SK-N-SH (cell line): ENCODE measurements at regions not wholly inside any gene's neighbourhood (a gene's known extent, or its start where the extent isn't known, plus 50 kb on each side); places are given as distances from the start of the nearest gene placed in this dataset.

Source experiments
- CTCF ChIP-seq: fragments of 200-600 bp; sonication (generic); IDR thresholded peaks from 2 replicates; pipeline ENCODE4 v1.6.1; 2017; ENCODE audit warnings: antibody characterized with exemption, mild to moderate bottlenecking, moderate library complexity
- EP300 ChIP-seq, 2 experiments: IDR thresholded peaks; 2 replicates each; pipeline versions ENCODE4 v1.4.0 to v1.6.1; 2012; ENCODE audit warnings: borderline replicate concordance in 1 of 2, low read depth in 1 of 2, low read length in 1 of 2
- GABPA ChIP-seq: IDR thresholded peaks from 2 replicates; pipeline ENCODE4 v1.4.0; 2012; ENCODE audit warnings: low read depth, mild to moderate bottlenecking
- GATA2 ChIP-seq: sonication (generic); formaldehyde crosslinking; IDR thresholded peaks from 2 replicates; pipeline ENCODE4 v1.5.0; 2020; ENCODE audit warnings: mild to moderate bottlenecking, missing genetic modification reagents
- JUND ChIP-seq: IDR thresholded peaks from 2 replicates; pipeline ENCODE4 v1.4.0; 2012
- MXI1 ChIP-seq: IDR thresholded peaks from 2 replicates; pipeline ENCODE4 v1.6.1; 2012; ENCODE audit warnings: mild to moderate bottlenecking, low read depth, low read length, improper control_type of control experiment
- POLR2AphosphoS5 ChIP-seq: IDR thresholded peaks from 2 replicates; pipeline ENCODE4 v1.6.1; 2012; ENCODE audit warnings: low read depth, low read length
- RCOR1 ChIP-seq: fragments of 150-350 bp; IDR thresholded peaks from 2 replicates; pipeline ENCODE4 v1.6.1; 2017; ENCODE audit warnings: antibody characterized with exemption, low read length
- REST ChIP-seq: IDR thresholded peaks from 2 replicates; pipeline ENCODE4 v1.6.1; 2012; ENCODE audit warnings: mild to moderate bottlenecking, low read depth, low read length, moderate library complexity
- RFX5 ChIP-seq: IDR thresholded peaks from 2 replicates; pipeline ENCODE4 v1.6.1; 2012; ENCODE audit warnings: mild to moderate bottlenecking, improper control_type of control experiment, low read length
- TAF1 ChIP-seq: IDR thresholded peaks from 2 replicates; pipeline ENCODE4 v1.6.1; 2012; ENCODE audit warnings: low read depth, mild to moderate bottlenecking, low read length, moderate library complexity, borderline replicate concordance
- TCF12 ChIP-seq: IDR thresholded peaks from 2 replicates; pipeline ENCODE4 v1.4.0; 2012
- USF1 ChIP-seq: IDR thresholded peaks from 2 replicates; pipeline ENCODE4 v1.4.0; 2012; ENCODE audit warnings: low read depth, borderline replicate concordance
- ZBTB33 ChIP-seq: IDR thresholded peaks from 2 replicates; pipeline ENCODE4 v1.4.0; 2012; ENCODE audit warnings: low read depth, borderline replicate concordance

GRCh38 chr7:33720870-33721269 is 184.5 kb upstream of the BMPER start:
- TF ChIP-seq CTCF (no peak), REST (no peak), JUND (no peak), RFX5 (no peak), MXI1 (no peak), TCF12 (no peak), GATA2 (CRISPR knock-in tag) (no peak), TAF1 (no peak), POLR2AphosphoS5 (no peak), USF1 (no peak), ZBTB33 (no peak), GABPA (no peak), EP300 (IDR thresholded peaks at IDR 0.05; ENCODE audit: borderline replicate concordance in 1 of 2, low read depth in 1 of 2, low read length in 1 of 2) (no peak), RCOR1 (no peak)
